T-helper 1 cell (primary cell): ENCODE measurements at regions not wholly inside any gene's neighbourhood (a gene's known extent, or its start where the extent isn't known, plus 50 kb on each side); places are given as distances from the start of the nearest gene placed in this dataset.
A peak's percentile ranks its signal among the peaks of the same experiment; 100 is the strongest.
"Not testable (repeated sequence)": the region's sequence is repeated elsewhere in the genome, so short reads cannot be mapped to it uniquely, and the experiment has no call there.

Experiments
- DNase-seq, 5 donors: peaks; one replicate each; pipeline ENCODE4 v3.0.0-alpha.2; 2012 to 2020

DNA sequence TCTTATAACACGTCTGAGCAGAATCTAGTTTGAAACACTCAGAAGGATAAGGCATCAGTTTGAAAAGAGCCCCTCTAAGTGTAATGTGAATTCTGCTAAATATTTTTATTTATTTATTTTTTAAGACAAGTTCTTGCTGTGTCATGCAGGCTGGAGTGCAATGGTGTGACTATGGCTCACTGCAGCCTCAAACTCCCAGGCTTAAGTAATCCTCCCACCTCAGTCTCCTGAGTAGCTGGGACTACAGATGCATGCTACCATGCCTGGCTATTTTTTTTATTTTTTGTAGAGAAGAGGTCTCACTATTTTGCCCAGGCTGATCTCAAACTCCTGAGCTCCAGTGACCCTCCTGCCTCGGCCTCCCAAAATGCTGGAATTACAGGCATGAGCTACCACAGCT is 225.9 kb upstream of the SEL1L start:
- no peak for DNase-seq

DNA sequence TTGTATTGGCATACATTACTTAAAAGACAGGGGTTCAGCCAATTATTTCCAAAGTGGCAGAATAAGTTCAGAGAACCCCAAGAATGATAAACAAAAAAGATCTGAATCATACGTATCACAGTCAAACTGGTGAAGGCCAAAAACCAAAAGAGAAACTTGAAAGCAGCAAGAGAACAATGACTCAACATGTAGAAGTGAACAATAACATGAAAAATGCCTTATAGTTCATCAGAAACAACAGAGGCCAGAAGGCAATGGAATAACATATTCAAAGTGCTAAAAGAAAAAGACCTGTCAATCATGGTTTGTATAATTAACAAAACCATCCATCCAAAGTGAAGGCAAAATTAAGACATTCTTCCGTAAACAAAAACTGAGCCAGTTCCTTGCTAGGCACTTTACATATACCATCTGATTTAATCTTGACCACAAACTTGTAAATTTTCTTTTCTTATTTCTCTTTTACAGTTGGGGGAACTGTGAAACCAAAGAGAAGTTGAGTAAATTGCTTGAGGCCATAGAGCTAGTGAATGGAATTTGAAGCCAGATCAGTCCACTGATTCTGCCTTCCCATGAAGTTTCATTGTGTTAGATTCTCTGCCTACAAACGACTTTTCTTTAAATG is 232.1 kb upstream of the SEL1L start:
- DNase-seq, result no peak

DNA sequence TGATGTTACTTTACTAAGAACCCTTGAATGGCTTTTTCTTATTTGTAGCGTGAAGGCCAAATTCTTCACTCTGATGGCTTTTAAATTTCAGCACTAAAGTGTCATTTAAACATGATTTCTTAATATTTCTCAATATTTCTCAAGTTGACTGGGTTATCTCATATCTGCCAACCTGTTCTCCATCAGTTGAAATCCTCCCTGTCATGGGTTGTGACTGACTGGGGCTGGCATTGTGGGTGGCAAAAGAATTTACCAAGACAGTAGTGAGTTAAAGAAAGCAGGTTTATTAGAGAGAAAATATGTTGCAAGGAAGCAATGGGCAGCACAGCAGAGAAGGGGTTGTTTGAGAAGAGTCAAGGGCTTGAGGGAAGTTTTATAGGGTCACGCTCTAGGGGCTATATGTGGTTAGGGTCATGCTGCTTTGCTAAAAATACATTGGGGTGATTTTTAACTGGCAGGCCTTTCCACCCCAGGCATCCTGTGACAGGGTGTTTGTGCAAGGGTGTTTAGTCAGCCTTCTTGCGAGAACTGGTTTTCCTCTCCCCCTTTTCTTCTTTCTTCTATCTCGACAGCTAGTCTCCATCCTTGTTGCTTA is 232.8 kb upstream of the SEL1L start:
- DNase-seq, result no peak

DNA sequence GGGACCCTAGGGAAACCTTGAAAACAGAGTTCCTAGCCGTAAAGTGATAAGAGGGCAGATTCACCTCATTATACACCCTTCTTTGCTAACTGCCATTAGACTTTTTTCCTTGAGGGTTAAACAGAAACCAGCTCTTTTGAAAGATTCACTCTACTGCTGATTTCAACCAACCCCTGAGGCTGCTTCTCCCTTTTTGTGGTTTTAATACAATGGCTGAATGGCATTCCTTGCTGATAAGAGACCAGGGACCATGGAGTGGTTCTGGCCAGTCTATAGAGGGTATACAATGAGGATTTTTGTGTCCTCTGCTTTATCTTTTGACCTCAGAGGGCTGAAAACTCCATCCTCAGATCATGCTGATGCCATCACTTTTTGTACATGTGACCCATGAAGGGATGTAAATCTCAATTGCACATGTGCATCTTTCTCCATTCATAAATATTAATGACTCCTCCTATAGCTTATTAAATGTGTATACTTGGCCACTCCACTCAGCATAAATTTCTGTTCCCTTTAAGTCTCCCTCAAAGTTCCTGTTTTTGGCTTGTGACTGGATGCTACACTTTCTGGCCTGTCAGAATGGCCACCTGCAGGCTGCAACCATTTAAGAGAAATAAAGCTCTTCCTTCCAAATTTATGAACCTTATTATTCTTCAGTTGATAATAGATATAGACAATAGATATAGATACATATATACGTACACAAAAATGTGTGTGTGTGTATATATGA is 233.8 kb upstream of the SEL1L start:
- no peak for DNase-seq

DNA sequence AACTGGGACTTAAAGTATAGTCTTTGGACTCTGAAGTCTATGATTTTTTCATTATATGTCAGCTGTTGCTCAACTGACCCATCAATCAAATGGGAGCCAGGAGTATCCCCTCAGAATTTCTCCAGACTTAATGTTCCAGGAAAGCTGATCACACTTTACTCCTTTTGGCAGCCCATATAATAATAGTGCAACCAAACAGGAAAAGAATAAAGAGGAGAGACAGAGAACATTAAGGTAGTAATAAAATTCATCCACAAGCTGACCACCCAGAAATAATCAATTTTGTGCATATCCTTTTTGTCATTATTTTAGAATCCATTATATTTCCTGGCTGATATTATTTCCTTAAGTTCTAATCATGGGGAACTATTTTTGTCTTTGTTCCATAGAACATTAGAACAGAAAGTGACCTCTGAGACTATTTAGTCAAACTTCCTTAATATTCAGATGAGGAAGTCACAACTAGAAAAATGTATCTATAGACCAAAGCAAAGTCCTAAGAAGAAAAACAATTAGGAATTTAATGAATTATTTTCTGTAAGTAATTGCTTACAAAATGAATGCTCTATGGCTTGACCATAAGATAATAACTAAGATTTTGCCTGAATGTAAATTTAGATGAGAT is 238.1 kb upstream of the SEL1L start:
- no peak for DNase-seq

DNA sequence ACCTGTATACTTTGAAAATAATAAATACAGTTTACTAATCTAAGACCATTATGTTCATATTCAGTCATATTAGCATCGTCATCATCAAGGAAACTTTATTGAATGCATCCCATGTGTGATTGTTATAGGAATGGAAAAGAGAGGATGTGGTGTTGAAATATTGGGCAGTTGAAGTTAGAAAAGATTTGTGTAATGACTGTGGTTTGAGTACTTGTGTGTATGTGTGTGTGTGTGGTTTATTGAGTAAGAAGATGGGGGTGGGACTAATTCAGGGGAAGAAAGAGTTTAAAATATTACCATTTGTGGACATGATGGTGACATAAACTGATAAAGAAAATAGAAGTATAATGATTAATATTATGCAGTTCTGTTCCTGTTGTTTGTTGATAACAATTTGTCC is 238.7 kb upstream of the SEL1L start:
- no peak for DNase-seq

DNA sequence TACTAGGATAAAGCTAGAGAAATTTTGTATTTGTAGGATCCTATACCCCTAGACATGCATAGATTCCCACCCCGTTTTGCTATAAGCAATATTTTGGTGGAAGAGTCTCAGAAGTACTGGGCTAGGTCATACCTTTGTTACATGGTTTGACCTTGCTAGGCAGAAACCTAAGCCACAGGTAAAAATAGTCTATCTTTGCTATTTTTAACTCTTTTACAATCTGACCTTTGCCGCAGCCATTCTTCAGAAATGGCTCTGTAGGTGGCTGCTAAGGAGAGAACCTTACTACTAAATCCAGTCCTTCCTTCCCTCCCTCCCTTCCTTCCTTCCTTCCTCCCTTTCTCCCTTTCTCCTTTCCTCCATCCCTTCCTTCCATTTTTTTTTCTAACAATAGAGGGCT is 242.9 kb upstream of the SEL1L start:
- DNase-seq, result no peak

DNA sequence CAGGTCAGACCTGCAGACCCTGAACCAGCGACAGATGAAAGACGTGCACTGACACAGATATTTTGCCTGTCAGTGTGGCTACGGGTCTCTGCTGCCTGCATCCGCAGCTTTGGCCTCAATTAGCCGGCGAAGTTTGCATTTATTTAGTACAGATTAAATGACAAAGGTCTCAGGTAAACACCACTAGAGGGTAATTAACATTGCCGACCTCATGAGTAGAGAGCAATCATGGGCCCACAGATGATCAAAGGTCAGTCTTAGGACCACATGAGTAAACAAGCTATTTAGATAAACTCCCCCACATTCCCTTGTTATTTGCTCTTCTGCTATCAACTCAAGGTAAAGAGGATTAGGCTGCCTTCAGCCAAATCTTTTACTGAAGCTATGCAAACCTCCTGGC is 248.1 kb upstream of the SEL1L start:
- DNase-seq, result not testable (repeated sequence)

DNA sequence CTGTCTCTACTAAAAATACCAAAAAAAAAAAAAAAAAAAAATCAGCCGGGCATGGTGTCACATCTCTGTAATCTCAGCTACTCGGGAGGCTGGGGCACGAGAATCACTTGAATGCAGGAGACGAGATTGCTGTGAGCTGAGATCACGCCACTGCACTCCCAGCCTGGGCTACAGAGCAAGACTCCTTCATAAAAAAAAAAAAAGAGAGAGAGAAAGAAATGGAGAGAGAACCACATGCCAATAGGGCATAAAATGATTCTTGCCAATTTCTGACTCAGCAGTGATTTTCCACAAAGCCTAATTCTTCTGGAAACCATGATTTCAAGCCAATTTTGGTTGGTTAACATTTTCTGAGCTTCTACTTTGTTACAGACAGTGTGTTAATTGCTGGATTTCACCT is 250.4 kb upstream of the SEL1L start:
- DNase-seq, result no peak

DNA sequence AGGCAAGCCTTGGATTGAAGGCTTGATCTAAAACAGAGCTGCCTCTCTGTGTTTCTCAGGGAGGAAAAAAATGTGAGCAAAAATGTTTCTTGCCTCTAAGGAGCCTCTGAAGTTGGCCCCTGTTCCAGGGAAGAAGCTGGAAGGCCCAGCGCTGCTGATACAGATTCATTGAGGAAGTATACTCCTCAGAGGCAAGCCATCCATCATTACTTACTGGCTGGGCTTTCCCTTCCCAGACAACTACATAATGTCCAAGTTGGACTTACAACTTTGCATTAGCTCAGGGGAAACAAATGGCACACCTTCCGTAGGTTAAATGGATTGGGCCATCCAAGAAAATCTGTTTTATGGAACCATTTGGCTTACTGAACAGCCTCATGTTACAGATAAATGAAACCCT is 263.7 kb upstream of the SEL1L start:
- DNase-seq, result no peak

DNA sequence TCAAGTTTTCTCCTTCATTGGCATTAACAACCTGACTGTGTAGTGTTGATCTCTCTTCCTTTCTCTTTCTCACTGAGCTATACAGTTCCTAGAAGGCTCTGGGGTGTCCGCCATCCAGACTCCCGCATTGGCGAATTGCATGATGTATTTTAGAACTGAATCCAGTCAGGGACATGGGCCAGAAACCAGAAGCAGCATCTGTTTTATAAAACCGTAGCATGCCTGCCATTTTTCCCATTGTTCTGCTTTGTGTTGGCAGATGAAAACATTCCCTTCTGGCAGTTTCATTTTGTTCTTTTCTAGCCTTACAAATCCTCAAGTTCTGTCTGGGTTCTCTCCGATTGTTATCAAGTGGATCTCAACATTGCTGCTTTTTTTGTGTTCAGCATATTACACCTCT is 268.3 kb upstream of the SEL1L start:
- DNase-seq, result no peak

DNA sequence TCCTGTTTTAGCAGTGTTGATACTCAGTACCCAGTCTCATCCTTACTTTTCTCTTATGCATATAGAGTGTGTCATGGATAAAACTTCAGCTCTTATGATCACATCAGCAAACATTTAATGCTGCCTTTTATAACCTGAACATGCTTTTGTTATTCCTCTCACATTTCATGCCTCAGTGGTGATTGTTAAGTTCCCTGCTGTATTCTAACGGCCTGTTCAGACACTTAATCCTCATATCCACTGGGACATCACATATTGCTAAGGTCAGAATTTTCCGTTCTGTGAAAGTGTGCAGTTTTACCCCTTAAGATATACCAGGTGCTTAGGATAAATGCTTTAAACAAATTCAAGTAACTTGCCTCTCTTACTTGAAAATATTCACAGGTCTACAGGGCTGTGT is 268.7 kb upstream of the SEL1L start:
- no peak for DNase-seq

DNA sequence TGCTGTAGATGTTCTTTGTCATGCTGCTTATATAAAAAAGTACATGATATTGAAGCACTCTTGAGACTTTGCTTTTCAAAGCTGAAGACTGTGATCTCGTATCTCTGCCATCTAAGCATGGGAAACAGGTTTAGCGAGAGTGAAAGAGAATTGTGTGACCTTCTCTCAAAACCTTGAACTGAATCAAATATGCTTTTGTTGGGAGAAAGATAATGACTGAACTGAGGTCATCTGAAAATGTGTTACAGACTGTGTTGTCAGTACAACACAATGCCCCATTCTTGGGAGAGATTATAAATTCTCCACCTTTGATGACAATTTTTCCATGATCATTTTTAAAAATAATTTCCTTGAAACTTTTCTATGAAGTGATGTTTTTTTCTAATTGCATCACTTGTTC is 272.1 kb upstream of the SEL1L start:
- DNase-seq, result no peak

DNA sequence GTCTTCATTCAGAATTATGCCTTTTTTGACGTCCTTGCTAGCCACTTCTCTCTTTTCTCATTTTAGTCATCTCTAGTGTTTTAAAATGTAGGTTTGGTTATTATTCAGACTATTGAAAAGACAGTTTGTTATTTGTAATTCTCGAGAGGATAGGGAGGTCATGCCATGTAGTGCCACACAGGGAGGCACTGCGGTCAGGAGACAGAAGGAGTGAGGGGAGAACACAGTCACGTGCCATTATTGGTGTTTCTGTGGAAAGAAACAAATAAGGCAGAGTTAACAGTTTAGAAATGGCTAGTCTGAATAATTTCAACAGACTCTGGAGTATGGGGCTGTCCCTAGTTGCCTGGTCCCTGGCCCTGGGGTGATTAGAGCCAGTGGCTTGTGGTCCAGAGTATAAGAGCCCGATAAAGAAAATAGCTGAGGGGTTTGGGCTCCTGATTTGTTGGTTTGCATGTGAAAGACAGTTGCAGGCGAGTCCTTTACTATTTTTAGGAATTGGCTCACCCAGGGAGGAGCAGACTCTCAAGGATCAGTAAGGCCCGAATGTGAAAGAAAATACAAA is 278.1 kb upstream of the SEL1L start:
- no peak for DNase-seq

DNA sequence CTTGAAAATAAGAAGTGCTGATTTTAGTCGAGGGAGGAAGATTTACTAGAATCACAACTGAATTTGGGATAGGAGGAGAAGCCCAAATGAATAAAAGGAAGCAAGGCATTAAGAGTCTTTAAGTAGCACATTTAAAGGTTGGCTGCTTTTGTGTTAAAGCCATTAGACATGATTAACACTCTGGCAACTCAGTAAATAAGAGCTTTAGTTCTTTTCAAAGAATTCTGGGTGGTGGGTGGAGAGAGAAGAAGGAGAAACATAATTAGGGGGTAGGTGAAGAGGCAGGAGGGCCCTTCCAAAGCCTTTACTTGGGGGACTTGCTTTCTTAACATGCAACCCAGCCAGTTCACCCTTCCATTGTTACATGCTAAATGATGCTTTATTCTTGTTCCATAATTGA is 284.6 kb upstream of the SEL1L start:
- no peak for DNase-seq

DNA sequence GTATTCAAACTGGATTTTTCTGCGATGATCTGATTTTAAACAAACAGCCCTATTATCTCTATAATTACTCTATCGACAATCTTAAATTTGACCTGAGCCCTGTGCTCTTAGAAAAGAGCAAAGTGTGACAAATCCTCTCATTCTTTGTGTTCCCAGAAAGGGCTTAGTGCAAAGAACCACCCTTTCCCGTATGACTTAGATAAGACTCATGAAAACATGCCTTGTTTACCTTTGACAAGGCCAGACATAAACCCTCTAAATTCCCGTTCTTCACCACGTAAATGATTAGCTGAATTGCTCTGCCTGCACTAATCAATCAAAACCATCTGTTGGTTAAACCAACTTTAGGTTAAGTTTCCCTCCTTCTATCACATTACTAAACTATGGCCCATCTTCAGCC is 285.7 kb upstream of the SEL1L start:
- DNase-seq, result no peak

DNA sequence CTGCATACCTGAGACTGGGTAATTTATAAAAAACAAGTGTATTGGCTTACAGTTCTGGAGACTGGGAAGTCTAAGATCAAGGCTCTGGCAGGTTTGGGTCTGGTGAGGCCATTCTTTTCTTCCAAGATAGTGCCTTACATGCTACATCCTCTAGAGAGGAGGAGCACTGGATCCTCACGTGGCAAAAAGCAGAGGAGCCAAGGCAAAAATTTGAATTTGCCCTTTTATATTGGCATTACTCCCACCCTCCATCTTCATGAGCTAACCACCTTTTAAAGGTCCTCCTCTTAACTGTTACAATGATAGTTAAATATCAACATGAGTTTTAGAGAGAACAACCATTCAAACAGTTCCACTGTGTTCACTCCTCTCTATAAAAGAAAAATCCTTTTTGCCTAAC is 286.3 kb upstream of the SEL1L start:
- DNase-seq, result no peak

DNA sequence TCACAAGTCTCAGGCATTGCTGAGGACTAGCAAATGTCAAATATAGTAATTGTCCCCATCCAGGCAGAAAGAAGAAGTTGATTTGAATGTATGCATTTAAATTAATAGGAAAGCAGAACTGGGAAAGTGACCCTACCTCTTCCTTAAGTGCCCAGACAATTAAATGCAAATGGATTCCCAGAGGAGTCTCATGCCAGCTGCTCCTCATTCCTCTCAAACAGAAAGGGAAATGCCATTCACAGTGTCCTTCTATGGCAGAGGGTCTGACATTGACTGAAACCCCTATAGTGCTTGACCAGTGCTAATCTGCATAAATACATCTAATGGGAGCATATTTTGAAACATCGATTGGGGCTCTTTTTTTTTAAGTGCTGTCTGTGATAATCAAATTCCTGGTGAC is 292.4 kb upstream of the SEL1L start:
- no peak for DNase-seq

DNA sequence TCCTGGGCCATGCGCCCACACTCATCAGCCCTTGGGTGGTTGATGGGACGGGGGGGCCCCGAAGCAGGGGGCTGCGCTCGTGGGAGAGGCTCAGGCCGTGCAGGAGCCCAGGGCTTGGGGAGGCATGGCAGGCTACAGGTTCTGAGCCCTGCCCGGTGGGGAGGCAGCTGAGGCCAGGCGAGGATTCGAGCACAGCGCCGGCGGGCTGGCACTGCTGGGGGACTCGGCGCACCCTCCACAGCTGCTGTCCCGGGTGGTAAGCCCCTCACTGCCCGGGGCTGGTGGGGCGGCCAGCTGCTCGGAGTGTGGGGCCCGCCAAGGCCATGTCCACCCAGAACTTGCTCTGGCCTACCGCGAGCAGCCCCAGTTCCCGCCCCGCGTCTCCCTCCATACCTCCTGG is 295.8 kb upstream of the SEL1L start:
- DNase-seq, result peak in 2 of 5 donors; percentile 6 to 8

DNA sequence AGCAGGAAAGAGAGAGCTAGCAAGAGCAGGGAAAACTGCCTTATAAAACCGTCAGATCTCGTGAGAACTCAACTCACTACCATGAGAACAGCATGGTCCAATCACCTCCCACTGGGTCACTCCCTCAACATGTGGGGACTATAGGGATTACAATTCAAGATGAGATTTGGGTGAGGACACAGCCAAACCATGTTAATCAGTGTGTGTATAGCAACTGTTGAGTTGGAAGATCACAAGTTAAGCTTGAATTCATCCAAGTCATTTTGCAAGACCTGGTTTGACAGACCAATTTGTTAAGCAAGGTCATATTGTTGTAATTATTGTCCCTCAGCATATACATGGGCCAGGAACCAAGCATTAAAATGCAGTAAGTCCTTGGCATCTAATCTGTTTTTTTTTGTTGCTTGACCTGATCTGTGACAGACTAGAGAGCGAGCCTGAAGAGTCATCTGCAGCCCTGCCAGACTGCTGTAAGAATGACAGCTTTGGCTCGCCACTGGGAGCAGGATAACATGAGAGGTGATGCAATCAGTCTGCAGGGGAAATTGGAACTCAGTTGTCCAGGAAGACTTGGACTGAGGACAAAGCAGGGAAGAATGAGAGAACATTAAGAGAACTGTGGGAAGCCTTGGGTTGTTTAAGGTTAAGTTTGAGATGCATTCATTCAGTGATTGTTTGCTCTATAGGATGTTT is 297.6 kb upstream of the SEL1L start:
- DNase-seq, result no peak

DNA sequence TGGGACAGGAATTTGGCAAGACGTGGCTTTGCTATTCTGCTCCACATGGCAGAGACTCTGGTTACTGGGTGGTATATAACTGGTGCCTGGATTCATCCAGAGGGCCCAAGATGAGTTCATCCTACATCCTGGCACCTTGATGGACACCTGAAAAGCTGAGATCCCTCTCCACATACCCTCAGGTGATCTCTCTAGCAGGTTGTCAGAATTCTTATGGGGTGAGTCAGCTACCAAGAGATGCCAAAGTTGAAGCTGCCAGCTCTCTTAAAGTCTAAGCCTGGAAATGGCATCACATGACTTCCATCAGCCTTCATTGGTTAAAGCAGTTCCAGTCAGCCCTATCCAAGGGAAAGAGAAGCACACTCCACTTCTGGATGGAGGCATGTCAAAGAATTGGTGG is 300.7 kb upstream of the SEL1L start:
- DNase-seq, result no peak

DNA sequence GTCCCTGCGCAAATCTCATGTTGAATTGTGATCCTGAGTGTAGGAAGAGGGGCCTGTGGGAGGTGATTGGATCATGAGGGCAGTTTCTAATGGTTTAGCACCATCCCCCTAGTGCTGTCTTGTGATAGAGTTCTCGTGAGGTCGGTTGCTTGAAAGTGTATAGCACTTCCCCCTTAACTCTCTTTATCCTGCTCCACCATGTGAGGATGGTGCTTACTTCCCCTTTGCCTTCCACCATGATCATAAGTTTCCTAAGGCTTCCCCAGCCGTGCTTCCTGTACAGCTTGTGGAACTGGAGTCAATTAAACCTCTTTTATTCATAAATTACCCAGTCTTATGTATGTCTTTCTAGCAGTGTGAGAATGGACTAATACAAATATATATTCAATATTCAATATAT is 303.7 kb upstream of the SEL1L start:
- no peak for DNase-seq

DNA sequence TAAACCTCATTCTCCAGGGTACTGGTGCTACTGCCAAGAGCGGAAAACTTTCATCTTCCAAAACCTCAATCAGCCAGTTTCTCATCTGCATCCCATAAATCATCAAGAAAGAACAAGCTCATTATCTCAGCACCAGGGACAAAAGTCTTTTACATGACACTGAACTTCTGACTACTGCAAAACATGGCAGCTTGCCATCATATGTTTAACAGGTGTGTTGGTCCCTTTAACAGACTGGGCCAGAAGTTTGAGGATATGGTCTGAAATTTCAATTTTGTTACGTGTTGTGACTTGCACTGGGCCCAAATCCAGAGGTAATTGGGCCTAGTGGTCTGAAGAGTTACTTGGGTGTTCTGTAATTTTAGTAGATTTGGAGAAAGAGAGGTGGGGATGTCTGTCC is 305.4 kb upstream of the SEL1L start:
- no peak for DNase-seq
